ENCODE measurements at regions not wholly inside any gene's neighbourhood (a gene's known extent, or its start where the extent isn't known, plus 50 kb on each side); places are given as distances from the start of the nearest gene placed in this dataset.

DNA sequence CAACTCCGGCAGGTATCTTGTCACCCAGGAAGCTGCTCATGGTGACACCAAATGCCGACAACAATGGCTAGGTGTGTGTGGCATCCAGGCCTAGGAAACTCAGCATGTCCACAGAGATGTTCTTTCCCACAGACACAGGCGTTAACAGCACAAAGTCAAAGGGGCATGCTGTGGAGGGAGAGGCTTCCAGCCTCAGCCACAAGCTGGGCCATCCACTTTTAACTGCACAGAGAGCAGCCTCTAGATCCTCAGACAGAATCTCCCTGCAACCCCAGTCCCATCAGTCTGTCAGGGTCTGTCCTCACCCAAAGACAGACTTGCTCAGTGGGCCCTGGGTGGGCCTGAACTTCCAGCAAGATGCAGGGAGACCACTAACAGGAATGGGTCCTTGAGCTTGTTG, 58.5 kb upstream of the BCAR3 start:
- 82% methylated on average over 3 of the region's 3 CpGs for WGBS (ENCODE audit: insufficient coverage, insufficient replicate concordance, low lambda C conversion rate, missing lambda C conversion rate)
- Histone ChIP-seq H3K36me3 (ENCODE audit: control insufficient read depth in 2 of 2, insufficient read depth in 2 of 2, low read length in 1 of 2) (no peaks in the 10 kb centered on the region), H3K9me3 (replicated peaks; ENCODE audit: control insufficient read depth, insufficient read depth, low read length) (no peaks in the 10 kb centered on the region; the same call in 2 of the 3 replicates), H2AFZ (ENCODE audit: control insufficient read depth, low read depth, low read length) (no peak overlapping the region), H4K20me1 (ENCODE audit: control insufficient read depth, insufficient read depth) (no peaks in the 10 kb centered on the region), H3K4me2 (ENCODE audit: control insufficient read depth, insufficient read depth) (no peak overlapping the region), H3K4me1 (ENCODE audit: control insufficient read depth, insufficient read depth, low read length) (peaks cover 10% of the 10 kb centered on the region), H3K79me2 (ENCODE audit: control insufficient read depth, insufficient read depth, low read length) (no peaks in the 10 kb centered on the region), H3K4me3 (no peak overlapping the region), H3K27ac (ENCODE audit: control insufficient read depth, insufficient read depth) (no peak overlapping the region), H3K27me3 (replicated peaks in 1 of 2; ENCODE audit: control insufficient read depth in 2 of 2, insufficient read depth in 2 of 2, low read length in 1 of 2) (no peaks in the 10 kb centered on the region), H3K9ac (ENCODE audit: control insufficient read depth, insufficient read depth, low read length) (no peak overlapping the region)
- ChIA-PET RAD21 (ENCODE audit: unreplicated experiment) (interaction anchor here (1.6 kb wide), 1 partner anchor 111 kb away, joined by 4 read pairs; no protein-coding TSS in a partner anchor), CTCF (interaction anchor here (1.5 to 1.8 kb wide), 2 partner anchors 8 to 111 kb away, joined by 3 to 4 read pairs; no protein-coding TSS in a partner anchor), POLR2A (interaction anchor here (0.6 to 1.9 kb wide), 3 partner anchors 9 to 392 kb away, joined by 3 to 4 read pairs (median 3); no protein-coding TSS in a partner anchor), SMC1A (ENCODE audit: uncharacterized antibody, unreplicated experiment) (no interaction called here)
- DNase-seq (ENCODE audit: low read depth, low spot score) (no peak), ATAC-seq (no peak), FAIRE-seq (no peak)
- intact Hi-C loops (cut with micrococcal nuclease; ENCODE audit: unreplicated experiment) (no loop called here), in situ Hi-C loops (cut with MboI) (no loop called here)
- no TSS peak for BruUV-seq (replicated peaks)
- TF ChIP-seq, protein P1, sequence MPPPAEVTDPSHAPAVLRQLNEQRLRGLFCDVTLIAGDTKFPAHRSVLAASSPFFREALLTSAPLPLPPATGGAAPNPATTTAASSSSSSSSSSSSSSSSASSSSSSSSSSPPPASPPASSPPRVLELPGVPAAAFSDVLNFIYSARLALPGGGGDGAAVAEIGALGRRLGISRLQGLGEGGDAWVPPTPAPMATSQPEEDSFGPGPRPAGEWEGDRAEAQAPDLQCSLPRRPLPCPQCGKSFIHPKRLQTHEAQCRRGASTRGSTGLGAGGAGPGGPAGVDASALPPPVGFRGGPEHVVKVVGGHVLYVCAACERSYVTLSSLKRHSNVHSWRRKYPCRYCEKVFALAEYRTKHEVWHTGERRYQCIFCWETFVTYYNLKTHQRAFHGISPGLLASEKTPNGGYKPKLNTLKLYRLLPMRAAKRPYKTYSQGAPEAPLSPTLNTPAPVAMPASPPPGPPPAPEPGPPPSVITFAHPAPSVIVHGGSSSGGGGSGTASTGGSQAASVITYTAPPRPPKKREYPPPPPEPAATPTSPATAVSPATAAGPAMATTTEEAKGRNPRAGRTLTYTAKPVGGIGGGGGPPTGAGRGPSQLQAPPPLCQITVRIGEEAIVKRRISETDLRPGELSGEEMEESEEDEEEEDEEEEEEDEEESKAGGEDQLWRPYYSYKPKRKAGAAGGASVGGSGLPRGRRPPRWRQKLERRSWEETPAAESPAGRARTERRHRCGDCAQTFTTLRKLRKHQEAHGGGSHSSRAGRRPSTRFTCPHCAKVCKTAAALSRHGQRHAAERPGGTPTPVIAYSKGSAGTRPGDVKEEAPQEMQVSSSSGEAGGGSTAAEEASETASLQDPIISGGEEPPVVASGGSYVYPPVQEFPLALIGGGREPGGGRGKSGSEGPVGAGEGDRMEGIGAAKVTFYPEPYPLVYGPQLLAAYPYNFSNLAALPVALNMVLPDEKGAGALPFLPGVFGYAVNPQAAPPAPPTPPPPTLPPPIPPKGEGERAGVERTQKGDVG (CRISPR knock-in tag; IDR thresholded peaks at IDR 0.05) = no peak
- TF ChIP-seq STAT1 (conservative IDR thresholded peaks at IDR 0.05) (no peak), NR2C1 (IDR thresholded peaks at IDR 0.05) (no peak), HDAC6 (IDR thresholded peaks at IDR 0.05; ENCODE audit: unreplicated experiment) (no peak), ZNF687 (IDR thresholded peaks at IDR 0.05) (no peak), BCL3 (IDR thresholded peaks at IDR 0.05; ENCODE audit: borderline replicate concordance, insufficient read depth, low read depth, low read length, poor library complexity, severe bottlenecking) (no peak), SREBF1 (IDR thresholded peaks at IDR 0.05; ENCODE audit: low read length) (no peak)
- TF ChIP-seq, protein P2, sequence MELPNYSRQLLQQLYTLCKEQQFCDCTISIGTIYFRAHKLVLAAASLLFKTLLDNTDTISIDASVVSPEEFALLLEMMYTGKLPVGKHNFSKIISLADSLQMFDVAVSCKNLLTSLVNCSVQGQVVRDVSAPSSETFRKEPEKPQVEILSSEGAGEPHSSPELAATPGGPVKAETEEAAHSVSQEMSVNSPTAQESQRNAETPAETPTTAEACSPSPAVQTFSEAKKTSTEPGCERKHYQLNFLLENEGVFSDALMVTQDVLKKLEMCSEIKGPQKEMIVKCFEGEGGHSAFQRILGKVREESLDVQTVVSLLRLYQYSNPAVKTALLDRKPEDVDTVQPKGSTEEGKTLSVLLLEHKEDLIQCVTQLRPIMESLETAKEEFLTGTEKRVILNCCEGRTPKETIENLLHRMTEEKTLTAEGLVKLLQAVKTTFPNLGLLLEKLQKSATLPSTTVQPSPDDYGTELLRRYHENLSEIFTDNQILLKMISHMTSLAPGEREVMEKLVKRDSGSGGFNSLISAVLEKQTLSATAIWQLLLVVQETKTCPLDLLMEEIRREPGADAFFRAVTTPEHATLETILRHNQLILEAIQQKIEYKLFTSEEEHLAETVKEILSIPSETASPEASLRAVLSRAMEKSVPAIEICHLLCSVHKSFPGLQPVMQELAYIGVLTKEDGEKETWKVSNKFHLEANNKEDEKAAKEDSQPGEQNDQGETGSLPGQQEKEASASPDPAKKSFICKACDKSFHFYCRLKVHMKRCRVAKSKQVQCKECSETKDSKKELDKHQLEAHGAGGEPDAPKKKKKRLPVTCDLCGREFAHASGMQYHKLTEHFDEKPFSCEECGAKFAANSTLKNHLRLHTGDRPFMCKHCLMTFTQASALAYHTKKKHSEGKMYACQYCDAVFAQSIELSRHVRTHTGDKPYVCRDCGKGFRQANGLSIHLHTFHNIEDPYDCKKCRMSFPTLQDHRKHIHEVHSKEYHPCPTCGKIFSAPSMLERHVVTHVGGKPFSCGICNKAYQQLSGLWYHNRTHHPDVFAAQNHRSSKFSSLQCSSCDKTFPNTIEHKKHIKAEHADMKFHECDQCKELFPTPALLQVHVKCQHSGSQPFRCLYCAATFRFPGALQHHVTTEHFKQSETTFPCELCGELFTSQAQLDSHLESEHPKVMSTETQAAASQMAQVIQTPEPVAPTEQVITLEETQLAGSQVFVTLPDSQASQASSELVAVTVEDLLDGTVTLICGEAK (IDR thresholded peaks at IDR 0.05; ENCODE audit: borderline replicate concordance) = no peak
- TF ChIP-seq, protein P3, sequence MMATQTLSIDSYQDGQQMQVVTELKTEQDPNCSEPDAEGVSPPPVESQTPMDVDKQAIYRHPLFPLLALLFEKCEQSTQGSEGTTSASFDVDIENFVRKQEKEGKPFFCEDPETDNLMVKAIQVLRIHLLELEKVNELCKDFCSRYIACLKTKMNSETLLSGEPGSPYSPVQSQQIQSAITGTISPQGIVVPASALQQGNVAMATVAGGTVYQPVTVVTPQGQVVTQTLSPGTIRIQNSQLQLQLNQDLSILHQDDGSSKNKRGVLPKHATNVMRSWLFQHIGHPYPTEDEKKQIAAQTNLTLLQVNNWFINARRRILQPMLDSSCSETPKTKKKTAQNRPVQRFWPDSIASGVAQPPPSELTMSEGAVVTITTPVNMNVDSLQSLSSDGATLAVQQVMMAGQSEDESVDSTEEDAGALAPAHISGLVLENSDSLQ (IDR thresholded peaks at IDR 0.05) = no peak

Data from GM12878 (cell line).